Brain microvascular endothelial cell (primary cell): ENCODE measurements at regions not wholly inside any gene's neighbourhood (a gene's known extent, or its start where the extent isn't known, plus 50 kb on each side); places are given as distances from the start of the nearest gene placed in this dataset.

Experiments
- DNase-seq: peaks from one replicate; pipeline ENCODE4 v3.0.0-alpha.2; 2020
- H3K27ac ChIP-seq: fragments of 250-450 bp; sonication (Bioruptor Pico); 2 replicates; pipeline ENCODE4 v1.5.1; 2020; ENCODE audit warnings: mild to moderate bottlenecking, moderate library complexity
- H3K27me3 ChIP-seq: fragments of 250-450 bp; sonication (Bioruptor Pico); replicated peaks from 2 replicates; pipeline ENCODE4 v1.5.1; 2020; ENCODE audit warnings: mild to moderate bottlenecking
- H3K36me3 ChIP-seq: fragments of 250-450 bp; sonication (Bioruptor Pico); replicated peaks from 2 replicates; pipeline ENCODE4 v1.5.1; 2020; ENCODE audit warnings: mild to moderate bottlenecking
- H3K4me3 ChIP-seq: 2 replicates; pipeline ENCODE4 v1.5.1; 2011; ENCODE audit warnings: low read depth, mild to moderate bottlenecking, control low read depth, low read length, moderate library complexity
- CTCF ChIP-seq: IDR thresholded peaks from 2 replicates; pipeline ENCODE4 v1.5.1; 2011; ENCODE audit warnings: low read depth, mild to moderate bottlenecking, moderate library complexity, low read length, control low read depth, inconsistent platforms; ENCODE audit errors: missing control alignments
- in situ Hi-C: cut with HindIII; loops from 2 replicates; pipeline ENCODE4 v1.10.0; 2017; ENCODE audit warnings: low sequenced_read_pairs, low pct_ligation_motif_present

- no peak for DNase-seq
- in situ Hi-C loops, result no loop called here
- Histone ChIP-seq H3K4me3 (no peak overlapping the region), H3K27me3 (no peaks in the 10 kb centered on the region), H3K36me3 (no peaks in the 10 kb centered on the region), H3K27ac (no peak overlapping the region)
- no peak for TF ChIP-seq CTCF
Measured at GRCh38 chr2:226352941-226353560, 446.6 kb downstream of the IRS1 start.

GRCh38 chr2:226351711-226352110, 447.9 kb downstream of the IRS1 start:
- no peaks in the 10 kb centered on the region for H3K36me3 ChIP-seq
- DNase-seq, result no peak
- no peaks in the 10 kb centered on the region for H3K27me3 ChIP-seq
- in situ Hi-C loops, result no loop called here
- H3K27ac ChIP-seq, result no peak overlapping the region
- no peak for TF ChIP-seq CTCF
- H3K4me3 ChIP-seq, result no peak overlapping the region

- H3K4me3 ChIP-seq, result no peak overlapping the region
- no peak for TF ChIP-seq CTCF
- H3K36me3 ChIP-seq, result no peaks in the 10 kb centered on the region
- DNase-seq, result no peak
- in situ Hi-C loops, result no loop called here
- no peaks in the 10 kb centered on the region for H3K27me3 ChIP-seq
- H3K27ac ChIP-seq, result no peak overlapping the region
Measured at GRCh38 chr2:226339616-226340015, 460.0 kb downstream of the IRS1 start.

- Histone ChIP-seq H3K4me3 (no peak overlapping the region), H3K27ac (no peak overlapping the region), H3K27me3 (no peaks in the 10 kb centered on the region), H3K36me3 (no peaks in the 10 kb centered on the region)
- in situ Hi-C loops, result no loop called here
- TF ChIP-seq CTCF, result no peak
- DNase-seq, result no peak
Measured at GRCh38 chr2:226338825-226339224, 460.8 kb downstream of the IRS1 start.

- H3K4me3 ChIP-seq, result no peak overlapping the region
- in situ Hi-C loops, result no loop called here
- no peak overlapping the region for H3K27ac ChIP-seq
- no peak for TF ChIP-seq CTCF
- no peaks in the 10 kb centered on the region for H3K36me3 ChIP-seq
- DNase-seq, result no peak
- no peaks in the 10 kb centered on the region for H3K27me3 ChIP-seq
Measured at GRCh38 chr2:226337941-226338600, 461.5 kb downstream of the IRS1 start.

- in situ Hi-C loops, result no loop called here
- Histone ChIP-seq H3K36me3 (no peaks in the 10 kb centered on the region), H3K4me3 (no peak overlapping the region), H3K27me3 (no peaks in the 10 kb centered on the region), H3K27ac (no peak overlapping the region)
- TF ChIP-seq CTCF, result no peak
- no peak for DNase-seq
Measured at GRCh38 chr2:226336283-226336682, 463.3 kb downstream of the IRS1 start.
